ENCODE measurements at regions not wholly inside any gene's neighbourhood (a gene's known extent, or its start where the extent isn't known, plus 50 kb on each side); places are given as distances from the start of the nearest gene placed in this dataset.

DNA sequence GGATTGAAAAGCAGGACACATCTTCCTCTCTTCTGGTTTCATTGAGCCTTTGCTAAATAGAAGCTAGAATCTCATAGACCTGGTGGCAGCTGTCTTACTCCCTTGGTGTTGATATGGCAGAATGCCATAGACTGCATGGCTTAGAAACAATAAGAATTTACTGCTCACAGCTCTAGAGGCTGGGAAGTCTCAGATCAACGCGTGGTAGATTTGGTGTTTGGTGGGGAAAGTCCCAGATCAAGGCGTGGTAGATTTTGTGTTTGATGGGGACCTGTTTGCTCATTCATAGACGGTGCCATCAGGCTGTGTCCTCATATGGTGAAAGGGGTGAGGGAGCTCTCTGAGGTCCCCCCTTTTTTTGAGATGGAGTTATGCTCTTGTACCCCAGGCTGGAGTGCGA is 57.6 kb upstream of the PPP2R3B start:
- TF ChIP-seq, protein P1, sequence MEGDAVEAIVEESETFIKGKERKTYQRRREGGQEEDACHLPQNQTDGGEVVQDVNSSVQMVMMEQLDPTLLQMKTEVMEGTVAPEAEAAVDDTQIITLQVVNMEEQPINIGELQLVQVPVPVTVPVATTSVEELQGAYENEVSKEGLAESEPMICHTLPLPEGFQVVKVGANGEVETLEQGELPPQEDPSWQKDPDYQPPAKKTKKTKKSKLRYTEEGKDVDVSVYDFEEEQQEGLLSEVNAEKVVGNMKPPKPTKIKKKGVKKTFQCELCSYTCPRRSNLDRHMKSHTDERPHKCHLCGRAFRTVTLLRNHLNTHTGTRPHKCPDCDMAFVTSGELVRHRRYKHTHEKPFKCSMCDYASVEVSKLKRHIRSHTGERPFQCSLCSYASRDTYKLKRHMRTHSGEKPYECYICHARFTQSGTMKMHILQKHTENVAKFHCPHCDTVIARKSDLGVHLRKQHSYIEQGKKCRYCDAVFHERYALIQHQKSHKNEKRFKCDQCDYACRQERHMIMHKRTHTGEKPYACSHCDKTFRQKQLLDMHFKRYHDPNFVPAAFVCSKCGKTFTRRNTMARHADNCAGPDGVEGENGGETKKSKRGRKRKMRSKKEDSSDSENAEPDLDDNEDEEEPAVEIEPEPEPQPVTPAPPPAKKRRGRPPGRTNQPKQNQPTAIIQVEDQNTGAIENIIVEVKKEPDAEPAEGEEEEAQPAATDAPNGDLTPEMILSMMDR (IDR thresholded peaks at IDR 0.05): no peak
- TF ChIP-seq POLR2A (IDR thresholded peaks at IDR 0.05): no peak

All from sigmoid colon (tissue), 3 donors.